GM23338 (cell line): ENCODE measurements at regions not wholly inside any gene's neighbourhood (a gene's known extent, or its start where the extent isn't known, plus 50 kb on each side); places are given as distances from the start of the nearest gene placed in this dataset.

Experiments
- ATAC-seq: fragments of 200-7000 bp; cut with Tn5 transposase; 3 replicates; pipeline ENCODE4 v1.9.1; 2020
- DNase-seq: peaks from one replicate; pipeline ENCODE4 v3.0.0-alpha.2; 2015; ENCODE audit warnings: low spot score
- H2AFZ ChIP-seq: fragments of 200-600 bp; sonication (generic); 2 replicates; pipeline ENCODE4 v1.8.0; 2016; ENCODE audit warnings: antibody characterized with exemption, mild to moderate bottlenecking, moderate library complexity
- H3F3A ChIP-seq: fragments of 200-600 bp; sonication (generic); replicated peaks from 2 replicates; pipeline ENCODE4 v1.8.0; 2017; ENCODE audit warnings: antibody characterized with exemption, mixed run types, low read depth
- H3K27ac ChIP-seq: fragments of 200-600 bp; sonication (generic); 2 replicates; pipeline ENCODE4 v1.6.1; 2016; ENCODE audit warnings: low read depth
- H3K27me3 ChIP-seq: fragments of 200-600 bp; sonication (generic); 2 replicates; pipeline ENCODE4 v1.8.0; 2016; ENCODE audit warnings: mild to moderate bottlenecking, mixed run types, moderate library complexity; ENCODE audit not compliant: insufficient read depth
- H3K36me3 ChIP-seq: fragments of 200-600 bp; sonication (generic); 2 replicates; pipeline ENCODE4 v1.8.0; 2016; ENCODE audit warnings: mild to moderate bottlenecking; ENCODE audit not compliant: insufficient read depth
- H3K4me1 ChIP-seq: fragments of 200-600 bp; sonication (generic); 2 replicates; pipeline ENCODE4 v1.8.0; 2016; ENCODE audit warnings: mild to moderate bottlenecking, moderate library complexity; ENCODE audit not compliant: insufficient read depth
- H3K4me2 ChIP-seq: fragments of 200-600 bp; sonication (generic); 2 replicates; pipeline ENCODE4 v1.7.1; 2017; ENCODE audit warnings: mixed run types
- H3K4me3 ChIP-seq: fragments of 200-600 bp; sonication (generic); 2 replicates; pipeline ENCODE4 v1.6.1; 2016; ENCODE audit warnings: mixed run types
- H3K79me2 ChIP-seq: fragments of 200-600 bp; sonication (generic); replicated peaks from 2 replicates; pipeline ENCODE4 v1.8.0; 2017; ENCODE audit warnings: mild to moderate bottlenecking; ENCODE audit not compliant: insufficient read depth
- H3K9me2 ChIP-seq: fragments of 200-600 bp; sonication (generic); 2 replicates; pipeline ENCODE4 v1.8.0; 2017; ENCODE audit not compliant: insufficient read depth
- H4K20me1 ChIP-seq: fragments of 200-600 bp; sonication (generic); replicated peaks from 2 replicates; pipeline ENCODE4 v1.8.0; 2017; ENCODE audit warnings: mild to moderate bottlenecking; ENCODE audit not compliant: insufficient read depth
- H3K27ac Mint-ChIP-seq: 2 replicates; pipeline ENCODE4 v1.8.0; 2020; ENCODE audit warnings: inconsistent platforms, mild to moderate bottlenecking, moderate library complexity, mixed read lengths
- H3K27me3 Mint-ChIP-seq: 3 replicates; pipeline ENCODE4 v1.8.0; 2022; ENCODE audit warnings: low read depth, mild to moderate bottlenecking, moderate library complexity, mixed read lengths, inconsistent platforms; ENCODE audit not compliant: insufficient read depth, poor library complexity
- H3K36me3 Mint-ChIP-seq: 3 replicates; pipeline ENCODE4 v1.8.0; 2021; ENCODE audit warnings: low read depth, mild to moderate bottlenecking, inconsistent platforms, moderate library complexity, mixed read lengths
- H3K4me1 Mint-ChIP-seq: 3 replicates; pipeline ENCODE4 v1.8.0; 2020; ENCODE audit warnings: mild to moderate bottlenecking, inconsistent platforms, mixed read lengths
- H3K4me3 Mint-ChIP-seq: 3 replicates; pipeline ENCODE4 v1.8.0; 2021; ENCODE audit warnings: moderate library complexity, mild to moderate bottlenecking, inconsistent platforms, mixed read lengths
- H3K9me3 Mint-ChIP-seq: 3 replicates; pipeline ENCODE4 v1.8.0; 2020; ENCODE audit warnings: moderate library complexity, mild to moderate bottlenecking, inconsistent platforms, mixed read lengths
- CREB1 ChIP-seq: fragments of 250-450 bp; sonication (Bioruptor Pico); IDR thresholded peaks from 2 replicates; pipeline ENCODE4 v1.5.0; 2020; ENCODE audit warnings: low read depth, mild to moderate bottlenecking, moderate library complexity
- ETS1 ChIP-seq: IDR thresholded peaks from 2 replicates; pipeline ENCODE4 v1.6.1; 2016; ENCODE audit warnings: antibody characterized with exemption
- EZH2 ChIP-seq: fragments of 200-600 bp; sonication (generic); IDR thresholded peaks from one replicate; pipeline ENCODE4 v1.8.0; 2017; ENCODE audit warnings: antibody characterized with exemption, mild to moderate bottlenecking, low read depth; ENCODE audit not compliant: unreplicated experiment
- EZH2phosphoT487 ChIP-seq: fragments of 200-600 bp; sonication (generic); IDR thresholded peaks from one replicate; pipeline ENCODE4 v1.8.1; 2018; ENCODE audit warnings: antibody characterized with exemption; ENCODE audit not compliant: unreplicated experiment
- JUNB ChIP-seq: IDR thresholded peaks from one replicate; pipeline ENCODE4 v1.6.1; 2016; ENCODE audit warnings: antibody characterized with exemption; ENCODE audit not compliant: unreplicated experiment
- NANOG ChIP-seq: IDR thresholded peaks from 2 replicates; pipeline ENCODE4 v1.6.1; 2016; ENCODE audit warnings: antibody characterized with exemption, borderline replicate concordance
- POLR2AphosphoS5 ChIP-seq: IDR thresholded peaks from 2 replicates; pipeline ENCODE4 v1.6.1; 2016; ENCODE audit warnings: antibody characterized with exemption, low read depth
- STAT1 ChIP-seq: IDR thresholded peaks from one replicate; pipeline ENCODE4 v1.6.1; 2016; ENCODE audit warnings: antibody characterized with exemption; ENCODE audit not compliant: unreplicated experiment
- ZNF114 ChIP-seq: fragments of 250-450 bp; sonication (Bioruptor Pico); IDR thresholded peaks from 2 replicates; pipeline ENCODE4 v1.5.0; 2020; ENCODE audit warnings: mild to moderate bottlenecking, moderate library complexity
- ZNF331 ChIP-seq: fragments of 250-450 bp; sonication (Bioruptor Pico); IDR thresholded peaks from 2 replicates; pipeline ENCODE4 v1.5.0; 2020; ENCODE audit warnings: low read depth, mild to moderate bottlenecking, moderate library complexity
- TF ChIP-seq, protein P1 (sequence below), 2 experiments: fragments of 200-600 bp in 1 of 2; sonication (generic) in 1 of 2; conservative IDR thresholded peaks; 2 replicates each; pipeline versions ENCODE4 v1.5.1 to v1.6.1; 2016 to 2017; ENCODE audit warnings: antibody characterized with exemption in 2 of 2, low read depth in 2 of 2, mild to moderate bottlenecking in 2 of 2, moderate library complexity in 1 of 2
- TF ChIP-seq, protein P2 (sequence below): fragments of 250-450 bp; sonication (Bioruptor Pico); IDR thresholded peaks from 2 replicates; pipeline ENCODE4 v1.5.0; 2020; ENCODE audit warnings: mild to moderate bottlenecking, moderate library complexity
- TF ChIP-seq, protein P3 (sequence below): IDR thresholded peaks from one replicate; pipeline ENCODE4 v1.6.1; 2018; ENCODE audit warnings: antibody characterized with exemption; ENCODE audit not compliant: unreplicated experiment

GRCh38 chr13:50523307-50523706 lies 320.2 kb downstream of the DLEU7 start:
- no peak overlapping the region for H3K4me3 ChIP-seq
- H3K27me3 Mint-ChIP-seq = peaks cover 11% of the 10 kb centered on the region
- peaks cover 27% of the 10 kb centered on the region for H3K4me1 Mint-ChIP-seq
- H3K9me3 Mint-ChIP-seq = no peaks in the 10 kb centered on the region
- H3K27ac ChIP-seq = no peak overlapping the region
- 0 out of 2 replicates have a peak, but pooled peaks cover 6% of the 10 kb centered on the region for H3K4me1 ChIP-seq
- no peaks in the 10 kb centered on the region for H4K20me1 ChIP-seq
- no peaks in the 10 kb centered on the region for H3F3A ChIP-seq
- ATAC-seq (no peak), DNase-seq (no peak)
- no peaks in the 10 kb centered on the region for H3K36me3 ChIP-seq
- H3K9me2 ChIP-seq = peaks cover 6% of the 10 kb centered on the region; the same call in 1 of the 2 replicates
- no peak overlapping the region for H2AFZ ChIP-seq
- H3K4me2 ChIP-seq = no peak overlapping the region
- H3K36me3 Mint-ChIP-seq = no peaks in the 10 kb centered on the region
- no peaks in the 10 kb centered on the region for H3K79me2 ChIP-seq
- no peak overlapping the region for H3K4me3 Mint-ChIP-seq
- TF ChIP-seq ZNF114 = no peak
- TF ChIP-seq CREB1 (CRISPR knock-in tag) = no peak
- TF ChIP-seq, protein P1, sequence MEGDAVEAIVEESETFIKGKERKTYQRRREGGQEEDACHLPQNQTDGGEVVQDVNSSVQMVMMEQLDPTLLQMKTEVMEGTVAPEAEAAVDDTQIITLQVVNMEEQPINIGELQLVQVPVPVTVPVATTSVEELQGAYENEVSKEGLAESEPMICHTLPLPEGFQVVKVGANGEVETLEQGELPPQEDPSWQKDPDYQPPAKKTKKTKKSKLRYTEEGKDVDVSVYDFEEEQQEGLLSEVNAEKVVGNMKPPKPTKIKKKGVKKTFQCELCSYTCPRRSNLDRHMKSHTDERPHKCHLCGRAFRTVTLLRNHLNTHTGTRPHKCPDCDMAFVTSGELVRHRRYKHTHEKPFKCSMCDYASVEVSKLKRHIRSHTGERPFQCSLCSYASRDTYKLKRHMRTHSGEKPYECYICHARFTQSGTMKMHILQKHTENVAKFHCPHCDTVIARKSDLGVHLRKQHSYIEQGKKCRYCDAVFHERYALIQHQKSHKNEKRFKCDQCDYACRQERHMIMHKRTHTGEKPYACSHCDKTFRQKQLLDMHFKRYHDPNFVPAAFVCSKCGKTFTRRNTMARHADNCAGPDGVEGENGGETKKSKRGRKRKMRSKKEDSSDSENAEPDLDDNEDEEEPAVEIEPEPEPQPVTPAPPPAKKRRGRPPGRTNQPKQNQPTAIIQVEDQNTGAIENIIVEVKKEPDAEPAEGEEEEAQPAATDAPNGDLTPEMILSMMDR (conservative IDR thresholded peaks at IDR 0.05; ENCODE audit: low read depth in 2 of 2) = no peak
- TF ChIP-seq, protein P2, sequence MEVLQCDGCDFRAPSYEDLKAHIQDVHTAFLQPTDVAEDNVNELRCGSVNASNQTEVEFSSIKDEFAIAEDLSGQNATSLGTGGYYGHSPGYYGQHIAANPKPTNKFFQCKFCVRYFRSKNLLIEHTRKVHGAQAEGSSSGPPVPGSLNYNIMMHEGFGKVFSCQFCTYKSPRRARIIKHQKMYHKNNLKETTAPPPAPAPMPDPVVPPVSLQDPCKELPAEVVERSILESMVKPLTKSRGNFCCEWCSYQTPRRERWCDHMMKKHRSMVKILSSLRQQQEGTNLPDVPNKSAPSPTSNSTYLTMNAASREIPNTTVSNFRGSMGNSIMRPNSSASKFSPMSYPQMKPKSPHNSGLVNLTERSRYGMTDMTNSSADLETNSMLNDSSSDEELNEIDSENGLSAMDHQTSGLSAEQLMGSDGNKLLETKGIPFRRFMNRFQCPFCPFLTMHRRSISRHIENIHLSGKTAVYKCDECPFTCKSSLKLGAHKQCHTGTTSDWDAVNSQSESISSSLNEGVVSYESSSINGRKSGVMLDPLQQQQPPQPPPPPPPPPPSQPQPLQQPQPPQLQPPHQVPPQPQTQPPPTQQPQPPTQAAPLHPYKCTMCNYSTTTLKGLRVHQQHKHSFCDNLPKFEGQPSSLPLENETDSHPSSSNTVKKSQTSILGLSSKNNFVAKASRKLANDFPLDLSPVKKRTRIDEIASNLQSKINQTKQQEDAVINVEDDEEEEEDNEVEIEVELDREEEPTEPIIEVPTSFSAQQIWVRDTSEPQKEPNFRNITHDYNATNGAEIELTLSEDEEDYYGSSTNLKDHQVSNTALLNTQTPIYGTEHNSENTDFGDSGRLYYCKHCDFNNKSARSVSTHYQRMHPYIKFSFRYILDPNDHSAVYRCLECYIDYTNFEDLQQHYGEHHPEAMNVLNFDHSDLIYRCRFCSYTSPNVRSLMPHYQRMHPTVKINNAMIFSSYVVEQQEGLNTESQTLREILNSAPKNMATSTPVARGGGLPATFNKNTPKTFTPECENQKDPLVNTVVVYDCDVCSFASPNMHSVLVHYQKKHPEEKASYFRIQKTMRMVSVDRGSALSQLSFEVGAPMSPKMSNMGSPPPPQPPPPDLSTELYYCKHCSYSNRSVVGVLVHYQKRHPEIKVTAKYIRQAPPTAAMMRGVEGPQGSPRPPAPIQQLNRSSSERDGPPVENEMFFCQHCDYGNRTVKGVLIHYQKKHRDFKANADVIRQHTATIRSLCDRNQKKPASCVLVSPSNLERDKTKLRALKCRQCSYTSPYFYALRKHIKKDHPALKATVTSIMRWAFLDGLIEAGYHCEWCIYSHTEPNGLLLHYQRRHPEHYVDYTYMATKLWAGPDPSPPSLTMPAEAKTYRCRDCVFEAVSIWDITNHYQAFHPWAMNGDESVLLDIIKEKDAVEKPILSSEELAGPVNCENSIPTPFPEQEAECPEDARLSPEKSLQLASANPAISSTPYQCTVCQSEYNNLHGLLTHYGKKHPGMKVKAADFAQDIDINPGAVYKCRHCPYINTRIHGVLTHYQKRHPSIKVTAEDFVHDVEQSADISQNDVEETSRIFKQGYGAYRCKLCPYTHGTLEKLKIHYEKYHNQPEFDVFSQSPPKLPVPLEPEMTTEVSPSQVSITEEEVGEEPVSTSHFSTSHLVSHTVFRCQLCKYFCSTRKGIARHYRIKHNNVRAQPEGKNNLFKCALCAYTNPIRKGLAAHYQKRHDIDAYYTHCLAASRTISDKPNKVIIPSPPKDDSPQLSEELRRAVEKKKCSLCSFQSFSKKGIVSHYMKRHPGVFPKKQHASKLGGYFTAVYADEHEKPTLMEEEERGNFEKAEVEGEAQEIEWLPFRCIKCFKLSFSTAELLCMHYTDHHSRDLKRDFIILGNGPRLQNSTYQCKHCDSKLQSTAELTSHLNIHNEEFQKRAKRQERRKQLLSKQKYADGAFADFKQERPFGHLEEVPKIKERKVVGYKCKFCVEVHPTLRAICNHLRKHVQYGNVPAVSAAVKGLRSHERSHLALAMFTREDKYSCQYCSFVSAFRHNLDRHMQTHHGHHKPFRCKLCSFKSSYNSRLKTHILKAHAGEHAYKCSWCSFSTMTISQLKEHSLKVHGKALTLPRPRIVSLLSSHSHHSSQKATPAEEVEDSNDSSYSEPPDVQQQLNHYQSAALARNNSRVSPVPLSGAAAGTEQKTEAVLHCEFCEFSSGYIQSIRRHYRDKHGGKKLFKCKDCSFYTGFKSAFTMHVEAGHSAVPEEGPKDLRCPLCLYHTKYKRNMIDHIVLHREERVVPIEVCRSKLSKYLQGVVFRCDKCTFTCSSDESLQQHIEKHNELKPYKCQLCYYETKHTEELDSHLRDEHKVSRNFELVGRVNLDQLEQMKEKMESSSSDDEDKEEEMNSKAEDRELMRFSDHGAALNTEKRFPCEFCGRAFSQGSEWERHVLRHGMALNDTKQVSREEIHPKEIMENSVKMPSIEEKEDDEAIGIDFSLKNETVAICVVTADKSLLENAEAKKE (CRISPR knock-in tag) = no peak
- no peak for TF ChIP-seq EZH2
- TF ChIP-seq, protein P3, sequence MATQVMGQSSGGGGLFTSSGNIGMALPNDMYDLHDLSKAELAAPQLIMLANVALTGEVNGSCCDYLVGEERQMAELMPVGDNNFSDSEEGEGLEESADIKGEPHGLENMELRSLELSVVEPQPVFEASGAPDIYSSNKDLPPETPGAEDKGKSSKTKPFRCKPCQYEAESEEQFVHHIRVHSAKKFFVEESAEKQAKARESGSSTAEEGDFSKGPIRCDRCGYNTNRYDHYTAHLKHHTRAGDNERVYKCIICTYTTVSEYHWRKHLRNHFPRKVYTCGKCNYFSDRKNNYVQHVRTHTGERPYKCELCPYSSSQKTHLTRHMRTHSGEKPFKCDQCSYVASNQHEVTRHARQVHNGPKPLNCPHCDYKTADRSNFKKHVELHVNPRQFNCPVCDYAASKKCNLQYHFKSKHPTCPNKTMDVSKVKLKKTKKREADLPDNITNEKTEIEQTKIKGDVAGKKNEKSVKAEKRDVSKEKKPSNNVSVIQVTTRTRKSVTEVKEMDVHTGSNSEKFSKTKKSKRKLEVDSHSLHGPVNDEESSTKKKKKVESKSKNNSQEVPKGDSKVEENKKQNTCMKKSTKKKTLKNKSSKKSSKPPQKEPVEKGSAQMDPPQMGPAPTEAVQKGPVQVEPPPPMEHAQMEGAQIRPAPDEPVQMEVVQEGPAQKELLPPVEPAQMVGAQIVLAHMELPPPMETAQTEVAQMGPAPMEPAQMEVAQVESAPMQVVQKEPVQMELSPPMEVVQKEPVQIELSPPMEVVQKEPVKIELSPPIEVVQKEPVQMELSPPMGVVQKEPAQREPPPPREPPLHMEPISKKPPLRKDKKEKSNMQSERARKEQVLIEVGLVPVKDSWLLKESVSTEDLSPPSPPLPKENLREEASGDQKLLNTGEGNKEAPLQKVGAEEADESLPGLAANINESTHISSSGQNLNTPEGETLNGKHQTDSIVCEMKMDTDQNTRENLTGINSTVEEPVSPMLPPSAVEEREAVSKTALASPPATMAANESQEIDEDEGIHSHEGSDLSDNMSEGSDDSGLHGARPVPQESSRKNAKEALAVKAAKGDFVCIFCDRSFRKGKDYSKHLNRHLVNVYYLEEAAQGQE = no peak
- TF ChIP-seq EZH2phosphoT487 = no peak
- TF ChIP-seq JUNB = no peak
- no peak for TF ChIP-seq ZNF331 (CRISPR knock-in tag)
- TF ChIP-seq STAT1 = no peak
- no peak for TF ChIP-seq NANOG
- no peak for TF ChIP-seq ETS1
- TF ChIP-seq POLR2AphosphoS5 = no peak
- H3K27me3 ChIP-seq = no peaks in the 10 kb centered on the region
- H3K27ac Mint-ChIP-seq = no peak overlapping the region
